ENCODE measurements at regions not wholly inside any gene's neighbourhood (a gene's known extent, or its start where the extent isn't known, plus 50 kb on each side); places are given as distances from the start of the nearest gene placed in this dataset.
A peak's percentile ranks its signal among the peaks of the same experiment; 100 is the strongest.

- DNase-seq, result no peak
Measured at GRCh38 chr2:758073-758820, 81.0 kb upstream of the TMEM18 start.

GRCh38 chr2:753123-753522, 75.9 kb upstream of the TMEM18 start:
- no peak for DNase-seq

- DNase-seq, result no peak
Measured at GRCh38 chr2:751474-751873, 74.3 kb upstream of the TMEM18 start.

GRCh38 chr2:750628-751027, 73.4 kb upstream of the TMEM18 start:
- DNase-seq, result no peak

- DNase-seq, result no peak
Measured at GRCh38 chr2:747762-748351, 70.7 kb upstream of the TMEM18 start.

- DNase-seq, result no peak
Measured at GRCh38 chr2:746697-747096, 69.5 kb upstream of the TMEM18 start.

- no peak for DNase-seq
Measured at GRCh38 chr2:744088-744487, 66.9 kb upstream of the TMEM18 start.

- no peak for DNase-seq
Measured at GRCh38 chr2:742221-742620, 65.0 kb upstream of the TMEM18 start.

GRCh38 chr2:741195-741496, 63.9 kb upstream of the TMEM18 start:
- DNase-seq, result no peak

- peak; percentile 93 for DNase-seq
Measured at GRCh38 chr2:740322-741194, 63.4 kb upstream of the TMEM18 start.

GRCh38 chr2:739864-740321, 62.7 kb upstream of the TMEM18 start:
- DNase-seq, result peak; percentile 85

- no peak for DNase-seq
Measured at GRCh38 chr2:736939-737338, 59.7 kb upstream of the TMEM18 start.

- DNase-seq, result no peak
Measured at GRCh38 chr2:735670-736218, 58.5 kb upstream of the TMEM18 start.

GRCh38 chr2:734496-734895, 57.3 kb upstream of the TMEM18 start:
- no peak for DNase-seq

- DNase-seq, result no peak
Measured at GRCh38 chr2:733495-733894, 56.3 kb upstream of the TMEM18 start.

GRCh38 chr2:733001-733400, 55.8 kb upstream of the TMEM18 start:
- no peak for DNase-seq

- no peak for DNase-seq
Measured at GRCh38 chr2:731711-732110, 54.5 kb upstream of the TMEM18 start.

GRCh38 chr2:729376-729861, 52.2 kb upstream of the TMEM18 start:
- no peak for DNase-seq

- no peak for DNase-seq
Measured at GRCh38 chr2:728165-728564, 51.0 kb upstream of the TMEM18 start.

GRCh38 chr2:727071-727470, 49.9 kb upstream of the TMEM18 start:
- no peak for DNase-seq
